ENCODE measurements at regions not wholly inside any gene's neighbourhood (a gene's known extent, or its start where the extent isn't known, plus 50 kb on each side); places are given as distances from the start of the nearest gene placed in this dataset.

- H3K27me3 ChIP-seq (ENCODE audit: control insufficient read depth, insufficient read depth, low read length): no peaks in the 10 kb centered on the region
- H3K4me3 ChIP-seq (ENCODE audit: low read length): no peak overlapping the region
- H3K4me1 ChIP-seq (ENCODE audit: control insufficient read depth, insufficient read depth, low read length): no peaks in the 10 kb centered on the region
- H3K36me3 ChIP-seq (ENCODE audit: insufficient read depth, low read length): no peaks in the 10 kb centered on the region
- H3K9ac ChIP-seq (ENCODE audit: low read depth, low read length): no peak overlapping the region
- peaks cover 3% of the 10 kb centered on the region for H3K9me3 ChIP-seq (replicated peaks; ENCODE audit: low read length)
- no peak overlapping the region for H3K4me2 ChIP-seq (ENCODE audit: low read length)
Observed at GRCh38 chr14:81849714-81850113, 316.1 kb upstream of the SEL1L start.

GRCh38 chr14:81855007-81855406 is 321.4 kb upstream of the SEL1L start:
- H3K9me3 ChIP-seq (replicated peaks; ENCODE audit: low read length): peaks cover 5% of the 10 kb centered on the region
- H3K27me3 ChIP-seq (ENCODE audit: control insufficient read depth, insufficient read depth, low read length): no peaks in the 10 kb centered on the region
- H3K4me2 ChIP-seq (ENCODE audit: low read length): no peak overlapping the region
- no peak overlapping the region for H3K9ac ChIP-seq (ENCODE audit: low read depth, low read length)
- no peaks in the 10 kb centered on the region for H3K4me1 ChIP-seq (ENCODE audit: control insufficient read depth, insufficient read depth, low read length)
- H3K36me3 ChIP-seq (ENCODE audit: insufficient read depth, low read length): no peaks in the 10 kb centered on the region
- no peak overlapping the region for H3K4me3 ChIP-seq (ENCODE audit: low read length)

GRCh38 chr14:81859046-81859445 is 325.4 kb upstream of the SEL1L start:
- Histone ChIP-seq H3K4me1 (ENCODE audit: control insufficient read depth, insufficient read depth, low read length) (no peaks in the 10 kb centered on the region), H3K36me3 (ENCODE audit: insufficient read depth, low read length) (no peaks in the 10 kb centered on the region), H3K9ac (ENCODE audit: low read depth, low read length) (no peak overlapping the region), H3K9me3 (replicated peaks; ENCODE audit: low read length) (peaks cover 5% of the 10 kb centered on the region), H3K27me3 (ENCODE audit: control insufficient read depth, insufficient read depth, low read length) (no peaks in the 10 kb centered on the region), H3K4me3 (ENCODE audit: low read length) (no peak overlapping the region), H3K4me2 (ENCODE audit: low read length) (no peak overlapping the region)

GRCh38 chr14:81868172-81868571 is 334.5 kb upstream of the SEL1L start:
- H3K27me3 ChIP-seq (ENCODE audit: control insufficient read depth, insufficient read depth, low read length): no peaks in the 10 kb centered on the region
- no peak overlapping the region for H3K4me2 ChIP-seq (ENCODE audit: low read length)

GRCh38 chr14:81871706-81872105 is 338.1 kb upstream of the SEL1L start:
- no peak overlapping the region for H3K4me3 ChIP-seq (ENCODE audit: low read length)
- H3K4me1 ChIP-seq (ENCODE audit: control insufficient read depth, insufficient read depth, low read length): no peaks in the 10 kb centered on the region
- H3K27me3 ChIP-seq (ENCODE audit: control insufficient read depth, insufficient read depth, low read length): no peaks in the 10 kb centered on the region
- no peaks in the 10 kb centered on the region for H3K36me3 ChIP-seq (ENCODE audit: insufficient read depth, low read length)
- peaks cover 7% of the 10 kb centered on the region for H3K9me3 ChIP-seq (replicated peaks; ENCODE audit: low read length)
- no peak overlapping the region for H3K4me2 ChIP-seq (ENCODE audit: low read length)
- no peak overlapping the region for H3K9ac ChIP-seq (ENCODE audit: low read depth, low read length)

More at GRCh38 chr14:81868172-81868571, 334.5 kb upstream of the SEL1L start:
- Histone ChIP-seq H3K9ac (ENCODE audit: low read depth, low read length) (no peak overlapping the region), H3K4me1 (ENCODE audit: control insufficient read depth, insufficient read depth, low read length) (no peaks in the 10 kb centered on the region), H3K9me3 (replicated peaks; ENCODE audit: low read length) (peaks cover 4% of the 10 kb centered on the region), H3K4me3 (ENCODE audit: low read length) (no peak overlapping the region), H3K36me3 (ENCODE audit: insufficient read depth, low read length) (no peaks in the 10 kb centered on the region)

GRCh38 chr14:81884382-81884781 is 350.7 kb upstream of the SEL1L start:
- Histone ChIP-seq H3K9ac (ENCODE audit: low read depth, low read length) (no peak overlapping the region), H3K4me2 (ENCODE audit: low read length) (no peak overlapping the region), H3K9me3 (replicated peaks; ENCODE audit: low read length) (peaks cover 6% of the 10 kb centered on the region), H3K4me3 (ENCODE audit: low read length) (no peak overlapping the region), H3K36me3 (ENCODE audit: insufficient read depth, low read length) (no peaks in the 10 kb centered on the region), H3K4me1 (ENCODE audit: control insufficient read depth, insufficient read depth, low read length) (no peaks in the 10 kb centered on the region), H3K27me3 (ENCODE audit: control insufficient read depth, insufficient read depth, low read length) (no peaks in the 10 kb centered on the region)

GRCh38 chr14:81886588-81886987 is 352.9 kb upstream of the SEL1L start:
- no peak overlapping the region for H3K4me3 ChIP-seq (ENCODE audit: low read length)
- no peak overlapping the region for H3K9ac ChIP-seq (ENCODE audit: low read depth, low read length)
- H3K36me3 ChIP-seq (ENCODE audit: insufficient read depth, low read length): no peaks in the 10 kb centered on the region
- H3K4me2 ChIP-seq (ENCODE audit: low read length): no peak overlapping the region
- peaks cover 6% of the 10 kb centered on the region for H3K9me3 ChIP-seq (replicated peaks; ENCODE audit: low read length)
- no peaks in the 10 kb centered on the region for H3K4me1 ChIP-seq (ENCODE audit: control insufficient read depth, insufficient read depth, low read length)
- H3K27me3 ChIP-seq (ENCODE audit: control insufficient read depth, insufficient read depth, low read length): no peaks in the 10 kb centered on the region

- no peaks in the 10 kb centered on the region for H3K4me1 ChIP-seq (ENCODE audit: control insufficient read depth, insufficient read depth, low read length)
- H3K9me3 ChIP-seq (replicated peaks; ENCODE audit: low read length): peaks cover 6% of the 10 kb centered on the region
- no peak overlapping the region for H3K9ac ChIP-seq (ENCODE audit: low read depth, low read length)
- H3K4me2 ChIP-seq (ENCODE audit: low read length): no peak overlapping the region
- no peaks in the 10 kb centered on the region for H3K36me3 ChIP-seq (ENCODE audit: insufficient read depth, low read length)
- no peaks in the 10 kb centered on the region for H3K27me3 ChIP-seq (ENCODE audit: control insufficient read depth, insufficient read depth, low read length)
- no peak overlapping the region for H3K4me3 ChIP-seq (ENCODE audit: low read length)
Observed at GRCh38 chr14:81889529-81889928, 355.9 kb upstream of the SEL1L start.

- Histone ChIP-seq H3K27me3 (ENCODE audit: control insufficient read depth, insufficient read depth, low read length) (no peaks in the 10 kb centered on the region), H3K4me3 (ENCODE audit: low read length) (no peak overlapping the region), H3K36me3 (ENCODE audit: insufficient read depth, low read length) (no peaks in the 10 kb centered on the region), H3K9ac (ENCODE audit: low read depth, low read length) (no peak overlapping the region), H3K4me1 (ENCODE audit: control insufficient read depth, insufficient read depth, low read length) (no peaks in the 10 kb centered on the region), H3K4me2 (ENCODE audit: low read length) (no peak overlapping the region), H3K9me3 (replicated peaks; ENCODE audit: low read length) (peaks cover 5% of the 10 kb centered on the region)
Observed at GRCh38 chr14:81890020-81890419, 356.4 kb upstream of the SEL1L start.

GRCh38 chr14:81903477-81903876 is 369.8 kb upstream of the SEL1L start:
- no peak overlapping the region for H3K4me3 ChIP-seq (ENCODE audit: low read length)
- H3K9ac ChIP-seq (ENCODE audit: low read depth, low read length): no peak overlapping the region
- H3K4me1 ChIP-seq (ENCODE audit: control insufficient read depth, insufficient read depth, low read length): no peaks in the 10 kb centered on the region
- no peaks in the 10 kb centered on the region for H3K27me3 ChIP-seq (ENCODE audit: control insufficient read depth, insufficient read depth, low read length)
- H3K9me3 ChIP-seq (replicated peaks; ENCODE audit: low read length): peaks cover 10% of the 10 kb centered on the region
- H3K36me3 ChIP-seq (ENCODE audit: insufficient read depth, low read length): no peaks in the 10 kb centered on the region
- no peak overlapping the region for H3K4me2 ChIP-seq (ENCODE audit: low read length)

- H3K9me3 ChIP-seq (replicated peaks; ENCODE audit: low read length): no peaks in the 10 kb centered on the region
Observed at GRCh38 chr14:81927070-81927469, 393.4 kb upstream of the SEL1L start.

GRCh38 chr14:81931828-81932227 is 398.2 kb upstream of the SEL1L start:
- no peaks in the 10 kb centered on the region for H3K27me3 ChIP-seq (ENCODE audit: control insufficient read depth, insufficient read depth, low read length)
- no peaks in the 10 kb centered on the region for H3K4me1 ChIP-seq (ENCODE audit: control insufficient read depth, insufficient read depth, low read length)
- no peak overlapping the region for H3K4me3 ChIP-seq (ENCODE audit: low read length)
- no peaks in the 10 kb centered on the region for H3K9me3 ChIP-seq (replicated peaks; ENCODE audit: low read length)
- H3K4me2 ChIP-seq (ENCODE audit: low read length): no peak overlapping the region
- H3K9ac ChIP-seq (ENCODE audit: low read depth, low read length): no peak overlapping the region
- no peaks in the 10 kb centered on the region for H3K36me3 ChIP-seq (ENCODE audit: insufficient read depth, low read length)

More at GRCh38 chr14:81927070-81927469, 393.4 kb upstream of the SEL1L start:
- no peaks in the 10 kb centered on the region for H3K27me3 ChIP-seq (ENCODE audit: control insufficient read depth, insufficient read depth, low read length)
- no peak overlapping the region for H3K9ac ChIP-seq (ENCODE audit: low read depth, low read length)
- no peak overlapping the region for H3K4me3 ChIP-seq (ENCODE audit: low read length)
- H3K36me3 ChIP-seq (ENCODE audit: insufficient read depth, low read length): no peaks in the 10 kb centered on the region
- H3K4me1 ChIP-seq (ENCODE audit: control insufficient read depth, insufficient read depth, low read length): no peaks in the 10 kb centered on the region
- no peak overlapping the region for H3K4me2 ChIP-seq (ENCODE audit: low read length)
